ENCODE measurements at regions not wholly inside any gene's neighbourhood (a gene's known extent, or its start where the extent isn't known, plus 50 kb on each side); places are given as distances from the start of the nearest gene placed in this dataset.

DNA sequence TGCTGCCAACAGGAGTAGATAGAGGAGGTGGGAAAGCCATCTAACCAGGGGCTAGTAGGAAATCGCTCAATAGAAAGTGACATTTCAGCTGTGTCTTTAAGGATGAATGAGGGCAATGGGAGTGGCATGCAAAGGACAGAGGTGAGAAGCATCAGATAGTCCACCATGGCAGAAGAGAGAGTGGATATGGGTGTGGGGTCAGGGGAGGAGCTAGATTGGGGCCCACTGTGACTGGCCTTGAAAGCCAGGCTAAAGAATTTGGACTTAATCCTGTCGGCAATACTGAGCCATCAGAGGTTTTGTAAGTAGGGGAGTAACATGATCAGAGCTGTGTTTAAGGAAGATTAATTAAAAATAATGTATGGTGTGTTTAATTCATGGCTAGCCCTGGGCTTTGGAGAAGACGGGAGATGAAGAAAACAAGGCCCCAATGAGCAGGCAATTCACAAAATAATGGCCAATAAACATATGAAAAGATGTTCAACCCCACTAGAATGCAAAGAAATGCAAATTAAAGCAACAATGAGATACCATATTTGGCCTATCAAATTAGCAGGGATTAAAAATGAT lies 98.1 kb upstream of the PJA1 start:
- no peak for DNase-seq

DNA sequence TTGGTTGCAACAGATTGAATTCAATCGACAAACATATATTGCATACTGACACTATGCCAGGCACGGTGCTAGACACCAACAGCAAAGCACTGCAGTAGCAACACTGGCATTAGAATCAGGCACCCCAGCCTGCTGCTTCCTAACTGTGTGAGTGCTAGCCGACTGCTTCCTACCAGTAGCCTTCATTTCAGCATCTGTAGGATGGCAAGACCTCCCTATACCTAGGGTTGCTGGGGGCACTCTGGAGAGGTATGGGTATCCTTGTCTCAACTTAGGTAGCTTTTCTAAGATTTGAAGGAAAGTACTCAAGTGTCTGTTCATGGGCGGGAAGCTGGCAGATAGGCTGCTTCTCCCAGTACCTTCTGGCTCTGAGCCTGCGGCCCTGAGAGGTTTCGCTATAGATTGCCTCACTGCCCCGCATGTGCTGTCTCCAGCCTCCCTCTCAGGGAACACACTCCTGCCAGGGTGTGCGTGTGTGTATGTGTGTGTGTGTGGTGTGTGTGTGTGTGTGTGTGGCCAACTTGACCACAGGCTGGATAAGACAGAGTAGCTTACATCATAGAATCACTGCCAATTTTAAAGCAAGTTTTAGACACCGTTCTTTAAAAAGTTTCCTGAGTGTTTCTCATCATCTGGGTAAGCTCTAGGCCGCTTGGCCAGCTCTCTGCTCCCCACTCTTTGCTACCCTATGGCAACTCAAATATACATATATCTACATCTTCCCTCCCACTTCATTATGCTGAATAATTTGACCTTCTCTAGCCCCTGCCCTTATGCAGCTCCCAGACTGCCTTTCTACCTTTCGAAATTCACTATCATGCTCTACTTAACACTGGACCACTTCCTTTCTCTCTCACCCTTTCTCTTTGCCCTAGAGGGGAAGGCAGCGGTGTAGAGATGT lies 97.0 kb upstream of the PJA1 start:
- DNase-seq, result peak; percentile 42

DNA sequence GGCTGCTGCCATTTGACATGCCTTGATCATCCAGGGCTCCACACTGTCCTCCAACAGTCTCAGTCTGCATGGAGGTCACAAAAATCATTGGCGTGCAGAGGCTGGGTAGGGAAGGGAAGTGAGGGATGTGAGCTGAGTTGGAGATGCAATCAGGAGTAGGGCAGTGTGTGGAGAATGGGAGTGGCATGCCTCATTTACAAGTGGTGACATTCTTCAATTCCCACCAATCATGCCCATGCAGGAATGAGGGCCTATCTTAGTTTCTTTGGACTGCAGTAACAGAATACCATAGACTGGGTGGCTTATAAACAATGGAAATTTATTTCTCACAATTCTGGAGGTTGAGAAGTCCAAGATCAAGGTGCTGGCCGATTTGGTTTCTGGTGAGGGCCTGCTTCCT lies 94.9 kb upstream of the PJA1 start:
- no peak for DNase-seq

DNA sequence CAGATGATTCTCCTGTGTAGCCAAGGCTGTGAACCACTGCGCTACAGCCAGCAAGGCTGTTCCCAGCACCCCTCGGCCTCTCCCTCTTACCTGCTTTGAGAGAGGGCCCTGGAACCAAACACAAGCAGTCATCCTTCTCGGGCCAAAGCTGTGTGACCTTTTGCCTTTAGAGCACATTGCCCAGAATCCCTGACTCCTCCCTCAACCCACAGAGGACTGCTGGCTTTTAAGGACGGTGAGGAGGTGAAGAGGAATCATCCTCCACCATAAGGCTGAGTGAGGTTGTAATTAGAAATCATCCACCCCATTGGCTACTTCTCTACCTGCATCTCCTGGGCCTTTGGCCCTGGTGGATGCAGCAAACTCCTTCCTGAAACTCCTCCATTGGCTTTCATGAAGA lies 93.6 kb upstream of the PJA1 start:
- no peak for DNase-seq

DNA sequence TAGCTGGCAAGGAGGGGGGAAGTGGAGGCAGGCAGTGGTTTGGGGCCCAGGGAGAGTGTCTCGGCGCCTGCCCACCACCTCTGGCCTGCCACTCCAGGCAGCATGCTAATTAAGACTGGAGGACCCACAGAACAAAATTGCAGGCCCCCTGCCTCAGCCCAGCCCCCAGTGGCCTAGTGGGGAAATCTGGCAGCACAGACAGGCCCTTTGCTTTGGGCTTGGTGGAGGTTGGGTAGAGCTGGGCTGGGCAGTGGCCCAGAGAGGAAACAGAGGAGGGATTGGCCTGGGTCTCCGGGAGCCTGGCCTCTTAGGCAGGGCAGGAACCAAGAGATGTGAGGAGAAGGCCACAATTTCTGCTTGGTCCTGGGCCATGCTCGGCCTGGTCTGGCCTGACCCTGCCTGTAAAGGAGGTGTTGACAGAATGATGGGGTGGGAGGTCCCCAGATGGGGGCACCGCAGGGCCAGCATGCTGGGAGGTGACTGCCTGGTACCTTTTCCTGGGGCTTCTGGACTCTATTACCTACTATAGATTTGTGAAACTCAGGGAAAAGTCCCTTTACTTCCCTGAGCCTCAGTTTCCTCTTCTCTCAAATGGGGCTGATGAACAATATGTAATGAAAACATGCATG lies 92.4 kb upstream of the PJA1 start:
- DNase-seq, result peak; percentile 51

DNA sequence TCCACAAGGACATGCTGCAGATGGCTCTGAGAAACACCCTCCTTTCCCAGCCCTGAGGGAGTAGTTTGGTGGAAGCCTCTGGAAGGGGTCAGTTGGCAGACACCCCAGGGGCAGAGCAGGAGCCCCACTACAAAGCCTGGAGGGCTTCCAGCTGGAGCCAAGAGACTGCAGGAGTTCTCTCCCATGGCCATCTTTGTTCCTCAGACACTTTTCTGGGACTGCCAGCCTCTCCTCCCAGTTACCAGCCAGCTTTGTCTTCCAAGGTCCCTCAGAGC lies 91.0 kb upstream of the PJA1 start:
- DNase-seq, result no peak

DNA sequence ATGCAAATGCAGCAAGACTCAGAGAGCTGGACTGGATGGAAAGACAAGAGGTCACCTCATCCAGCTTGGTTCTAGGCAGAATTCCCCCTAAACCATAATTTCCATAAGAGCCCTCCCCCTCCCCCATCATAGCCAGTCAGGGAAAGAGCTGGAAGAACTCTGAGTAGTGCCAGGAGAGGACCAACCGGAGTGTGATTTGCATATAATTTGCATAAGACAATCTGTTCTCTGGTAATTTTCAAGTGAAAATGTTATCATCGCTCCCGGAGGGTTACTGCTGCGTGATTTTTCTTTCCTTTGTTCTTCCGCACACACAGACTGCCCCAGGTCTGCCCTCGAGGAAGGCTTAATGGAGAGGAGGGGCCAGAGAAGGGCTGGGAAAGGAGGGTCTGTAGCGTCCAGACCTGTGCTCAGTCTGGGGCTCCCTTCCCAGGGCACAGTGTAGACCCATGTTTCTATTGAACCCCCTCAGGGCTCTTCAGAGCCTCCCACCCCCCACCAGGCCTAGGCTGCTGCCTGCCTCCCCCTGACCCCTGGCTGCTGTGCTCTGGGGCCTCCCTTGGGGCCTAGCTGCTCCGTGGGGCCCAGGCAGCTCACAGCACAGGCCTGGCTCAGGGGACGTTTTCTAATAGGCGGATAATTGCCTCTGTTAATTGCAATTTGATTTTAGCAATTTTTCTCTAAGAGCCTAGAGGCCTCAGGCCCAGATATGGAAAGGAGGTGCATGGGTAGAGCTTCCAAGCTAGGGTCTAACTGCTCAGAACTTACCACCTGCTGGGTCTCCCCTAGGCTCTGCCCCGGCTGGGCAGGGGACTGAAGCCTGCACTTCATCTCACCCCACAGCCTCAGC lies 90.4 kb upstream of the PJA1 start:
- DNase-seq, result no peak

DNA sequence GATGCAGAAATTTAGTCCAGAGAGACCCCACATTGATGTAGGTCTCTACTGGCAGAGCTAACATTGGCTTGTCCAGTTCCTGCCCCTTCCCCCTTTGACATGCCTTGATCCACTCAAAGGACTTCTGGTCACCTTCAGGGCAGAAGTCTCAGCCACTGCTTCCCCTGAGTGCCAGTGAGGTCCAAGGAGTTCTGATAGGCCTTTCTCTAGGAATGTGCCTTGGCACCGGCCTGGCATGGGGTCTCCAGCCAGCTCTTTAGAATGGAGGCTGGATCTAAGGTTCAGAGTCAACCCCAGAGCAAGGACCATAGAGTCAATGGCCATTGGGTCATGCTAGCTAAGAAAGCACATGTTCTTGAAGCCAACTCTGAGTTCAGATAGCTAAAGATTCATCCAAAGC lies 88.6 kb upstream of the PJA1 start:
- DNase-seq, result no peak

DNA sequence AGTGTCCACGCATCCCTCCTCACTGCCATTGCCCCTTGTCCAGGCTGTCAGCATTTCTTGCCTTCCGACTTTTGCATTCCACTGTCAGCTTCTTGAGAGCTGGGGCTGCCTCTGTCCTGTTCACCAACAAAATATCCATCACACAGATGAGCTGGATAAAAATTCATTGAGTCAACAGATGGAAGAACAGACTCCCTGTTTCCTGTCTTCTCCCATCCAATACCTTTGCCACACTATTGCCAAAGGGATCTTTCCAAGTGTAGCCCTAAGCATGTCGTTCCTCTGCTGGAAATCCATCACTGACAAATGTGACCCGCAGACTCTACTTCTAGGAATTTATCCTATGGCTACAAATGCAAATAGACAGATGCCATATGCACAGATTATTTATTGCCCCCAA lies 78.0 kb upstream of the PJA1 start:
- DNase-seq, result no peak

DNA sequence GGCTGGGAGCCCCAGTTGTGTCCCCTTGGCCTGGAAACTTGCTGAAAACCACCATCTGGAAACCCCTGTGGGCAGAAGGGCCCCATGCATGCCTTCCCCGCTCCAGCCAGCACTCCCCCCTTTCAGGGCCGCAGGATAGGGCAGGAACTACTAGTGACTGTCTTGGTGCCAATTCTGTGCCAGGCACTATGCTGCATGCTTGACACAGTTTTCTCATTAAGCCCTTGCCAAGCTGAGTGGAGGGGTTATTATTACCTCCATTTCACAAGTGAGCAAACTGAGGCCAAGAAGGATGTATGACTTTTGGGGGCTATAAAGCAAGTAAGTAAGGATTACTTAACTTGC lies 73.6 kb upstream of the PJA1 start:
- no peak for DNase-seq

DNA sequence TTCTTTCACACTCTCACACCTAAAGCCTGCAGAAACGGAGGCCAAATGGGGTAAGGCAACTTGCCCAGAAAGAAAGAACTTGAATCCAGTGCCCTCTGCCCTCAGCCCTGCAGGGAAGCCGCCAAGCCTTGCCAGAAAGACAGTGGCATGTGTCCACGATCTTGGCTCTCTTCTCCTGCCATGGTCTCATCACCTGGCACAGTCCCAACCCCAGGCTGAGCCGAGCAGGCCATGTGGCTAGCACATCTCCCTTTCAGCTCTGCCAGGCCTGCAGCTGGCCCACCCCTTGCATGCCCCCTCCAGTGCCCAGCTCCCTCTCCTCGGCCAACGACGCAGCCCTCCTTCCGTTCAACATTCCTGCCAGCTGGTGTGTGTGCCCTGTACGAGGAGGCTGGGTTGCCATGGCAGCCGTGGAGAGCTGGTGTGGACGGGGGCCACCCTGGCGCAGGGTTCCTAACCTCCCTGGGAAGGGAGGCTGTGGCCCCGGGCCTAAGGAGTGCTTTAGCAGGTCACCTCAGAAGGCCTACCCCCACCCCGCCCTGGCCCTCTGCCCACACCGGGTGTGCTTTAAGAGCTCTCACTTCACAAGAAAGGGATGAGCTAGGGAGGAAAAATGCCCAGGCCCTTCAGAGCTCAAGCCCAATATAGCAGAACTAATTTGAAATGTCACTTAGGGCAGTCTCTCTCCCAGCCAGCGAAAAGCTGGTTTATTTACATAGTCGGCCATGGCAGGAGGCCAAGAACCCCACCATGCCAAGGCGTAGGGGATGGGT lies 73.0 kb upstream of the PJA1 start:
- peak; percentile 69 for DNase-seq

DNA sequence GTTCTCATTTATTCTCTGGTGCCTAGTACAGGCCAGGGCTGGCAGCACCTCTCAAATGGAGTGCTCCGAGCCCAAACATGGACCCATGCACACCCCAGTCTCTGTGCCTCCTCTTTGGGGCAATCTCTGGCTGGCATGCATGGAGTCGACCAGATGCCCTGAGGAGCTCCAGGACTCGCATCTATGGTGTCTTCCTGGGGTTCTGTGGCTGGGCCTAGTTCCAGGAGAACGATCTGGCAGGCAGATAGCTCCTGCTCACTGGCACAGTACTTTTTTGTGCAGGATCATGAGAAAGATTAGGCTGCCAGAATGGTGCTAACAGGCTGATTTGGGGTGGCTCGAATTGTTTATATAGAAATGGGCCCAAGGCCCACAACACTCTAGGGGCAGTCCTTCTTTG lies 72.0 kb upstream of the PJA1 start:
- no peak for DNase-seq

DNA sequence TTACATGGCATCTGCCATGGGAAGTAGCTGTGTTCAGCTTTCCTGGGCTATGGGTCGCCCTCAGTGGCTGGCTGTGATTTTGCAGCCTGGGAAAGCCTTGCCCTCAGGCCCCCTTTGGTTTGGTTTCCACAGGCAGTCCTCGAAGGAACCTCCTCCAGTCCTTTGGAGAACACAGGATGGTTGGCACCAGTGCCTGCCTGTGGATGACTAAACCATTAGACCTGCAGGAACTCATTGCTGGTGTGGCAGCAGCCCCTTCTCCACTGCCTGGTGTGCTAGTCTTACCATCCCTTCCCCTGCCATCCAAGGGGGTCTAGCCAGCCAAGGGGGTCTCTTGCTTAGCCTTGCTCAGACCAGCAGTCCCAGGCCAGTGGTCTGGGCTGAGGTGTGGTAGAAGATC lies 71.4 kb upstream of the PJA1 start:
- no peak for DNase-seq

DNA sequence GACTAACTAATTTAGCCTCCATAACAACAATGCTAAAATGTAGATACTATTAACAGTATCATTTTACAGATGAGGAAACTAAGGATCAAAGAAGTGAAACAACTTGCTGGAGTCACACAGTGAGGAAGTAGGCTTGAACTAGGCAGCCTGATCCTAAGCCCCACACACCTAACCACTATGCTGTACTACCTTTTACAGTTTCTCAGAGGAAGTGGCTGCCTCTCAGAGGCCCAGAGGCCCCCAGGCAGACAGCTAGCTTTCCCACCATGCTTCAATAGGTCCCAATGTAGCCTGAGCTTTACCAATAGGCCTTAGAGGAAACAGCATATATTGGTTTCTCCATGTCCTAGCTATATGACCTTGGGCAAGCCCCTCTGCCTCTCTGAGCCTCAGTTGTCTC lies 69.4 kb upstream of the PJA1 start:
- DNase-seq, result no peak

DNA sequence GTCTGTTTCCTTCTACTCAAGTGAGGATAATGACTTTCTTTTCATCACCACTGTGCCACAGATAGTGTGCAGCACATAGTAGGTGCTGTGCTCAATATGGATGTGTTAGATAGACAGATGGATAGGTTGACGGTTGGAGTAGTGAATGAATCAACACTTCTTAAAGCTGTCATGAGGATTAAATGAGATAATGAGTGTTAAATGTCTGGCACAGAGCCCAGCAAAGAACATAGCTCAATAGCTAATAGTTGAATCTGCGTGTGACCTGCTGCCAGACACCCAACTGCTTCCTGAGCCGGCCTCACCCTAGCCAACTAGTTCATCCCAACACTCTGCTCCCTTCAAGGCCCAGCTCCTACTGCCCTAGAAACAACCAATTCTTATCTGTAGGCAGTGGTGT lies 67.7 kb upstream of the PJA1 start:
- DNase-seq, result no peak

DNA sequence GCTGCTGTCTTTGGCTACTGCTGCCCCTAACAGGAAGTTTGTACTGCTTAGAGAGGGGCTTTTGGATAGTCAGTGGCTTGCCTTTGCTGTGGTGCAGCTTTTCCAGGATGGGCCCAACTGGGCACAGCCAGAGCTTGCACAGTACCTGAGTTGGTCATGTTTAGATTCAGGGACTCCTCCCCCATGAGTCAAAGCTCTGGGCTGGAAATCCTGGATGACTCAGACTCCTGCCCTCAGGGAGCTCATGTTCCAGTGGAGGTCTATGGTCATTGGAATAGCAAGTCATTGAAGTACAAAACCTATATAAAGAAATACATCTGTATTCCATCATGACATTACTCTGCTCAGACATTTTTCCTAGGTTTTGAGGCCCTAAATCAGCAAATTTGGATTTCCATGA lies 66.7 kb upstream of the PJA1 start:
- no peak for DNase-seq

DNA sequence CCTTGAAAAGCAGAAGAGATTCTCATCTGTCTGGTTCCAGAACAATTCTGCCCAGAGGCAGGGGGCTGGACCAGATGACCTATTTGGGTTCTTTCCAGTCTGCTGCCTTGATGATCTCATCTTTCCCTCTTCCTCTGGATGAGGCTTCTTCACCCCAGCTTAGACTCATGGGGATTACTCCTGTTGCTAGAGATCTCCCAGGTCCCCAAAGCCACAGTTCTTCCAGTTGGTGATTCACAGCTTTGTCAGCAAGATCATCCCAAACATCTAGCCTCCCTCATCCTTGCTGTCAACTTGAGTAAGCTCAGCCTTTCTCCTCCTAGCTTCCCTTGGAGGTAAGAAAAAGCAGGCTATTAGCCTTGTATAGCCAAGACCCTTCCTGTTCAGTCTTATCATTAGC lies 64.2 kb upstream of the PJA1 start:
- no peak for DNase-seq

DNA sequence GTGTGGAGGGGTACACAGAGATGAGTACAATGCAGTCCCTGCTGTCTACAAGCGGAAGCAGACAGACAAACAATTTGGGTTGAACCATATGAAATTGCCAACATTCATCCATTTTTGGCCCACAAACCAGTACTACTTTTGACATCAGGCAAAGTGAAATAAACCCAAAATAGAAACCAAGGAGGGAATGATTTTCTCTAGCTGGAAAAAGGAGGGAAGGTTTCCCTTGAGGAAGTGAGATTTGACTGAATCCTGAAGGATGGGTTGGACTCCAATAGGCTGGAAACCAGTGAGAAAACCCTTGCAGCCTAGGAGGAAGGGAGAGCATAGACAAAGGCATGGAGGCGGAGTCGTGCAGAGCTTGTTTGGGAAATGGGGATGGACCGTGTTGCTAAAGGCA lies 63.5 kb upstream of the PJA1 start:
- no peak for DNase-seq

DNA sequence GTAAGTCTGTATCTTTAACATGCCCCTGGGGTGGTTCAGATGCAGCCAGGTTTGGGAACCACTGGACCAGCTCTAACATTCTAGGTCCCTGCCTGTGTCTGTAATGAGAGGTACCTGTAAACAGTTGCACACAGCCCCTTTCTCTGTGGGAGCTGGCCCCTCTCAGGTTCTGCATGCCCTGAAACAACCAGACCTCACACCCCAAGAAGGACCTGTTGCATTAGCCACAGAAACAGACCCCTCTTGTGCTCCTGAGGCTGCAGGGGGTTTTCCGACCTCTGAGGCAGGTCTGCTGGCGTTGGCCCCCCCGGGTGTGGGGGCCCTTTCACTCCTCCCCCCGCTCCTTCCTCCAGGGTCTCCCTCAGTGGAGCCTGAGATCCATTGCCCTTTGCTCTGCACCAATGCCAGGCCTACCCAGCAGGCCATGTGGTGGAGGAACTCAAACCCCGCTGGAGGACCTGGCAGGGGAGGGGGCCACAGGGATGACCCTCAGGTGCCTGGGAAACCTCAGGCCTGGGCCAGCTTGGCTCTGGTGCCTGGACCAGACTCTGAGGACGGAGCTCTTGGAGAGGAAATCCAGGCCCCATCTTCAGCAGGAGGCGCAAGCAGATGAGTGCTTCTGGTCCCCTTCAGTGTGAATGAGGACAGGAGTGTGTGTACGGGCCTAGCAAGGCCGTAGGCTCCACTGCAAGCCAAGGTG lies 61.4 kb upstream of the PJA1 start:
- DNase-seq, result no peak

DNA sequence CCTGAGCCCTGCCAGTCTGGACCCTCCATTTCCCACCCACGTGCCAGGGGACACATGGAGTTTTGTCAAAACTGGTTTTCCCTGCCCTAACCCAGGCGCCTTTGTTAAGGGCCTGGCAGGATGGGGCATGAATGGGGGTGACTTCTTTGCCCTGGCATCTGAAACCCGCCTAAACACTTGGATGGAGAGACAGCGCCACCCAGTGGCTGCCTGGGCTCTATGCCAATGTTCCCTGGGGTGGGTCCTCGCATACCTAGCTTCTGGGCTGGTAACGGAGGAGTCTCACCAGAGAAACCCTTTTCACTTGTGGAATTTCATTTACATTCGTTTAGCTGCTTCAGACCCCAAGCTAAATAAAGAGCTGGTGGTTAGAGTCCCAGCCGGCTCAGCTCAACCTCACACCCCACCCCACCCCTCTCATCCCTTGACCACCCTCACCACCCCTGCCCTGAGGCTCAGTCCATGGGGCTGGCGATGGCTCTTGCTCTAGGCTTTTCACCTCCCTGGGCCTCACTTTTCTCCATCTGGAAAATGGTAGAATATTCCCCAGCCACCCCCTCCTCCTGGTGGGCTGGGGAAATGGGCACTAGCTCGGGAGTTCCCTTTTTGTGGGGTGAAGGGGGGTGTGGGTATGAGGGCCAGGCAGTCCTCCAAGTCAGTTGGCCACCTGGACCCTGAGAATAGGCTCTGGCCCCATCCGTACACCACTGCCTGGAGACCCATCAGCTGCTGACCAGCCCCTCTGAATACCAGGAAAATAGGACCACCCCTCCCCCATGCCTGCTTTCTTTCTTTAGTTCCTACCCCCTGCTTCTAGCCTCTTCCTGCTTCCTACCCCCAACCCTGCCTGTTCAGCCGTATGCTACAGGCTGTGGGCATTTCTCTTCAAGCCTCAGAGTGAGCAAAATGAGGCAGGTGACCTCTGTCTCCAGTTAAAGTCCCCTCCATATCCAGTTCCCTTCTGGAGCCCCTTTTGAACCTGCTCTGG lies 57.1 kb upstream of the PJA1 start:
- DNase-seq, result peak; percentile 80
